K562 (cell line): ENCODE measurements at regions not wholly inside any gene's neighbourhood (a gene's known extent, or its start where the extent isn't known, plus 50 kb on each side); places are given as distances from the start of the nearest gene placed in this dataset.

Experiments used
- ATAC-seq: fragments of 200-7000 bp; cut with Tn5 transposase; 3 replicates; pipeline ENCODE4 v1.9.1; 2020; ENCODE audit warnings: moderate library complexity
- BruUV-seq: library from RNA; stranded (reverse); fragments of 400-500 nt; replicated peaks from 2 replicates; lab custom pipeline; 2021; lab: Mats Ljungman, UMichigan
- CTCF ChIA-PET: fragments of 300-600 bp; formaldehyde crosslinking; extraction: SDS; loops from one replicate; lab custom pipeline; 2021; ENCODE audit warnings: low intra/inter-chr PET ratio; lab: Yijun Ruan, JAX
- POLR2A ChIA-PET: fragments of 300-600, 350-650 bp; sonication (Branson Sonifier 250); formaldehyde crosslinking; extraction: SDS; loops from one replicate; lab custom pipeline; 2021; ENCODE audit warnings: antibody characterized with exemption, inconsistent platforms; lab: Yijun Ruan, JAX
- DNase-seq, 4 experiments: peaks; one replicate each; pipeline versions ENCODE4 v3.0.0 to v3.0.0-alpha.2; 2011 to 2018; ENCODE audit warnings: low spot score in 3 of 4, mixed read lengths in 3 of 4; ENCODE audit errors: extremely low read depth in 1 of 4
- FAIRE-seq: peaks from 2 replicates; lab custom pipeline; 2011; peaks lifted over from hg19 to GRCh38; lab: Jason Lieb, UNC
- H2AFZ ChIP-seq: 2 replicates; pipeline ENCODE4 v1.6.0; 2011; ENCODE audit warnings: low read depth, low read length, control low read depth, inconsistent platforms
- H3K27ac ChIP-seq: fragments of 200-600 bp; 3 replicates; pipeline ENCODE4 v1.8.0; 2011; ENCODE audit warnings: low read depth, mild to moderate bottlenecking, control low read depth, inconsistent platforms, low read length, moderate library complexity, mixed read lengths; ENCODE audit errors: extremely low read depth
- H3K27me3 ChIP-seq, 2 experiments: fragments of 300-600 bp in 1 of 2; 2 replicates in 1 of 2; 3 replicates in 1 of 2; pipeline versions ENCODE4 v1.6.0 to v1.8.0; 2011; ENCODE audit warnings: inconsistent platforms in 2 of 2, low read length in 2 of 2, mild to moderate bottlenecking in 1 of 2, mixed read lengths in 1 of 2, moderate library complexity in 1 of 2; ENCODE audit not compliant: control insufficient read depth in 2 of 2, insufficient read depth in 2 of 2
- H3K36me3 ChIP-seq: fragments of 300-600 bp; 3 replicates; pipeline ENCODE4 v1.8.0; 2011; ENCODE audit warnings: mild to moderate bottlenecking, low read length, inconsistent platforms; ENCODE audit not compliant: control insufficient read depth, insufficient read depth
- H3K4me1 ChIP-seq, 2 experiments: fragments of 200-600 bp in 1 of 2; replicated peaks in 1 of 2; 2 replicates in 1 of 2; 3 replicates in 1 of 2; pipeline versions ENCODE4 v1.5.1 to v1.8.0; 2011; ENCODE audit warnings: inconsistent platforms in 2 of 2, low read length in 2 of 2, mild to moderate bottlenecking in 1 of 2, mixed read lengths in 1 of 2, moderate library complexity in 1 of 2; ENCODE audit not compliant: control insufficient read depth in 2 of 2, insufficient read depth in 2 of 2
- H3K4me2 ChIP-seq: 2 replicates; pipeline ENCODE4 v1.6.1; 2011; ENCODE audit warnings: low read length, control low read depth, inconsistent platforms, mixed read lengths; ENCODE audit not compliant: insufficient read depth
- H3K4me3 ChIP-seq: fragments of 200-600 bp; sonication (generic), shearing (Covaris generic); 2 replicates; pipeline ENCODE4 v1.5.1; 2016; ENCODE audit warnings: control low read depth, inconsistent platforms
- H3K79me2 ChIP-seq: fragments of 200-600 bp; 3 replicates; pipeline ENCODE4 v1.8.0; 2011; ENCODE audit warnings: low read length, inconsistent platforms; ENCODE audit not compliant: control insufficient read depth, insufficient read depth
- H3K9ac ChIP-seq, 2 experiments: 2 replicates each; pipeline versions ENCODE4 v1.6.0 to v1.6.1; 2011; ENCODE audit warnings: low read depth in 2 of 2, low read length in 2 of 2, control low read depth in 1 of 2, inconsistent platforms in 1 of 2, mild to moderate bottlenecking in 1 of 2, mixed read lengths in 1 of 2; ENCODE audit not compliant: insufficient read depth in 1 of 2
- H3K9me1 ChIP-seq: one replicate; pipeline ENCODE4 v1.6.0; 2011; ENCODE audit warnings: inconsistent platforms, mild to moderate bottlenecking, low read length, moderate library complexity; ENCODE audit not compliant: control insufficient read depth, insufficient read depth
- H3K9me3 ChIP-seq: replicated peaks from 2 replicates; pipeline ENCODE4 v1.5.1; 2011; ENCODE audit warnings: low read depth, low read length, inconsistent platforms; ENCODE audit not compliant: control insufficient read depth, insufficient read depth
- H4K20me1 ChIP-seq: replicated peaks from 2 replicates; pipeline ENCODE4 v1.6.1; 2011; ENCODE audit warnings: low read length, inconsistent platforms, mixed read lengths; ENCODE audit not compliant: control insufficient read depth, insufficient read depth
- CSDE1 ChIP-seq, 2 experiments: fragments of 450-650 bp; IDR thresholded peaks; 2 replicates each; pipeline ENCODE4 v1.6.1; 2016; ENCODE audit warnings: mild to moderate bottlenecking in 1 of 2
- MIER1 ChIP-seq: fragments of 450-650 bp; IDR thresholded peaks from 2 replicates; pipeline ENCODE4 v1.6.1; 2016; ENCODE audit warnings: antibody characterized with exemption, mild to moderate bottlenecking, low read depth
- SMARCC2 ChIP-seq: fragments of 450-650 bp; IDR thresholded peaks from 2 replicates; pipeline ENCODE4 v1.6.1; 2017; ENCODE audit warnings: antibody characterized with exemption, moderate library complexity, mild to moderate bottlenecking, low read depth
- SREBF1 ChIP-seq: fragments of 150-350 bp; IDR thresholded peaks from 2 replicates; pipeline ENCODE4 v1.6.1; 2014; ENCODE audit warnings: antibody characterized with exemption, low read depth, low read length, borderline replicate concordance
- SRSF3 ChIP-seq: fragments of 200-400 bp; formaldehyde crosslinking; IDR thresholded peaks from 2 replicates; pipeline ENCODE4 v1.6.1; 2016; ENCODE audit warnings: mild to moderate bottlenecking, low read length, moderate library complexity; ENCODE audit not compliant: insufficient read depth
- ZNF780A ChIP-seq: fragments of 250-450 bp; sonication (Bioruptor Pico); IDR thresholded peaks from 2 replicates; pipeline ENCODE4 v1.5.0; 2021; ENCODE audit warnings: mild to moderate bottlenecking
- WGBS: fragments of 100-300 bp; shearing (Covaris generic); methylation state at CpG from one replicate; pipeline ENCODE4 v1.1.6; 2016; ENCODE audit warnings: low coverage, mixed read lengths; ENCODE audit not compliant: insufficient coverage; ENCODE audit errors: missing lambda C conversion rate; 5-methylcytosine and 5-hydroxymethylcytosine counted together
- in situ Hi-C: fragments of 300-500 bp; cut with MboI; formaldehyde crosslinking; loops from 4 replicates; pipeline ENCODE4 v1.15.0; 2018; ENCODE audit warnings: inconsistent platforms, mixed read lengths
- intact Hi-C: fragments of 100-400 bp; cut with micrococcal nuclease; formaldehyde crosslinking; loops from 2 replicates; pipeline ENCODE4 v1.14.2; 2022
- TF ChIP-seq, protein P1 (sequence below): sonication (generic); formaldehyde crosslinking; IDR thresholded peaks from 2 replicates; pipeline ENCODE4 v1.8.1; 2023; ENCODE audit warnings: missing genetic modification reagents, mild to moderate bottlenecking, borderline replicate concordance
- TF ChIP-seq, protein P2 (sequence below), 2 experiments: fragments of 450-650 bp; IDR thresholded peaks; 2 replicates each; pipeline ENCODE4 v1.6.1; 2016; ENCODE audit warnings: mild to moderate bottlenecking in 2 of 2, borderline replicate concordance in 1 of 2, low read depth in 1 of 2, moderate library complexity in 1 of 2

DNA sequence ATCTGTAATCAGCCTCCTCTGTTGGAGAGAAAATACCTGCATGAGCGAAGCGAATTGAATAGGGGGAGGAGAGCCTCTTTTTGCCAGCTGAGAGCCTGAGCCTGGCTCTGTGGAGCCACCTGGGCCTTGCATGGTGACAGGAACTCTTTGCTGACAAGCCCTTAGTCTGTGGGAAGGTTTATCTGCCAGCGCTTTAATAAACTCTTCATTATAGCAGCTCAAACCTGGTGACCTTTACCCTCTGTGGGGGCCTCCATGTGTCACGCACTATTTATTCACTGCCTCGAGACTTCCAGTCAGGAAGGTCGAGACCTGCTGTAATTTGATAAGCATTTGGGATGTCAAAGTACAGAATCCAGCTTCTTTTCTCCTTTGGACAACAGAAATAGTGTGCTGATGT, 282.6 kb downstream of the CBLN1 start:
- ChIA-PET CTCF (no interaction called here), POLR2A (no interaction called here)
- FAIRE-seq (no peak), ATAC-seq (no peak), DNase-seq (no peak)
- no peak overlapping the region for H3K9ac ChIP-seq
- no TSS peak for BruUV-seq
- in situ Hi-C loops (no loop called here), intact Hi-C loops (no loop called here)
- H3K4me1 ChIP-seq = no peaks in the 10 kb centered on the region
- H2AFZ ChIP-seq = no peak overlapping the region
- 0% methylated on average over 6 of the region's 6 CpGs for WGBS
- no peaks in the 10 kb centered on the region for H3K9me1 ChIP-seq
- TF ChIP-seq CSDE1 (IDR thresholded peaks at IDR 0.05) (no peak), ZNF780A (CRISPR knock-in tag) (no peak), SMARCC2 (no peak), SRSF3 (no peak), SREBF1 (no peak), MIER1 (no peak)
- TF ChIP-seq, protein P1, sequence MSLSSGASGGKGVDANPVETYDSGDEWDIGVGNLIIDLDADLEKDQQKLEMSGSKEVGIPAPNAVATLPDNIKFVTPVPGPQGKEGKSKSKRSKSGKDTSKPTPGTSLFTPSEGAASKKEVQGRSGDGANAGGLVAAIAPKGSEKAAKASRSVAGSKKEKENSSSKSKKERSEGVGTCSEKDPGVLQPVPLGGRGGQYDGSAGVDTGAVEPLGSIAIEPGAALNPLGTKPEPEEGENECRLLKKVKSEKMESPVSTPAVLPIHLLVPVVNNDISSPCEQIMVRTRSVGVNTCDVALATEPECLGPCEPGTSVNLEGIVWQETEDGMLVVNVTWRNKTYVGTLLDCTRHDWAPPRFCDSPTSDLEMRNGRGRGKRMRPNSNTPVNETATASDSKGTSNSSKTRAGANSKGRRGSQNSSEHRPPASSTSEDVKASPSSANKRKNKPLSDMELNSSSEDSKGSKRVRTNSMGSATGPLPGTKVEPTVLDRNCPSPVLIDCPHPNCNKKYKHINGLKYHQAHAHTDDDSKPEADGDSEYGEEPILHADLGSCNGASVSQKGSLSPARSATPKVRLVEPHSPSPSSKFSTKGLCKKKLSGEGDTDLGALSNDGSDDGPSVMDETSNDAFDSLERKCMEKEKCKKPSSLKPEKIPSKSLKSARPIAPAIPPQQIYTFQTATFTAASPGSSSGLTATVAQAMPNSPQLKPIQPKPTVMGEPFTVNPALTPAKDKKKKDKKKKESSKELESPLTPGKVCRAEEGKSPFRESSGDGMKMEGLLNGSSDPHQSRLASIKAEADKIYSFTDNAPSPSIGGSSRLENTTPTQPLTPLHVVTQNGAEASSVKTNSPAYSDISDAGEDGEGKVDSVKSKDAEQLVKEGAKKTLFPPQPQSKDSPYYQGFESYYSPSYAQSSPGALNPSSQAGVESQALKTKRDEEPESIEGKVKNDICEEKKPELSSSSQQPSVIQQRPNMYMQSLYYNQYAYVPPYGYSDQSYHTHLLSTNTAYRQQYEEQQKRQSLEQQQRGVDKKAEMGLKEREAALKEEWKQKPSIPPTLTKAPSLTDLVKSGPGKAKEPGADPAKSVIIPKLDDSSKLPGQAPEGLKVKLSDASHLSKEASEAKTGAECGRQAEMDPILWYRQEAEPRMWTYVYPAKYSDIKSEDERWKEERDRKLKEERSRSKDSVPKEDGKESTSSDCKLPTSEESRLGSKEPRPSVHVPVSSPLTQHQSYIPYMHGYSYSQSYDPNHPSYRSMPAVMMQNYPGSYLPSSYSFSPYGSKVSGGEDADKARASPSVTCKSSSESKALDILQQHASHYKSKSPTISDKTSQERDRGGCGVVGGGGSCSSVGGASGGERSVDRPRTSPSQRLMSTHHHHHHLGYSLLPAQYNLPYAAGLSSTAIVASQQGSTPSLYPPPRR = no peak
- TF ChIP-seq, protein P2, sequence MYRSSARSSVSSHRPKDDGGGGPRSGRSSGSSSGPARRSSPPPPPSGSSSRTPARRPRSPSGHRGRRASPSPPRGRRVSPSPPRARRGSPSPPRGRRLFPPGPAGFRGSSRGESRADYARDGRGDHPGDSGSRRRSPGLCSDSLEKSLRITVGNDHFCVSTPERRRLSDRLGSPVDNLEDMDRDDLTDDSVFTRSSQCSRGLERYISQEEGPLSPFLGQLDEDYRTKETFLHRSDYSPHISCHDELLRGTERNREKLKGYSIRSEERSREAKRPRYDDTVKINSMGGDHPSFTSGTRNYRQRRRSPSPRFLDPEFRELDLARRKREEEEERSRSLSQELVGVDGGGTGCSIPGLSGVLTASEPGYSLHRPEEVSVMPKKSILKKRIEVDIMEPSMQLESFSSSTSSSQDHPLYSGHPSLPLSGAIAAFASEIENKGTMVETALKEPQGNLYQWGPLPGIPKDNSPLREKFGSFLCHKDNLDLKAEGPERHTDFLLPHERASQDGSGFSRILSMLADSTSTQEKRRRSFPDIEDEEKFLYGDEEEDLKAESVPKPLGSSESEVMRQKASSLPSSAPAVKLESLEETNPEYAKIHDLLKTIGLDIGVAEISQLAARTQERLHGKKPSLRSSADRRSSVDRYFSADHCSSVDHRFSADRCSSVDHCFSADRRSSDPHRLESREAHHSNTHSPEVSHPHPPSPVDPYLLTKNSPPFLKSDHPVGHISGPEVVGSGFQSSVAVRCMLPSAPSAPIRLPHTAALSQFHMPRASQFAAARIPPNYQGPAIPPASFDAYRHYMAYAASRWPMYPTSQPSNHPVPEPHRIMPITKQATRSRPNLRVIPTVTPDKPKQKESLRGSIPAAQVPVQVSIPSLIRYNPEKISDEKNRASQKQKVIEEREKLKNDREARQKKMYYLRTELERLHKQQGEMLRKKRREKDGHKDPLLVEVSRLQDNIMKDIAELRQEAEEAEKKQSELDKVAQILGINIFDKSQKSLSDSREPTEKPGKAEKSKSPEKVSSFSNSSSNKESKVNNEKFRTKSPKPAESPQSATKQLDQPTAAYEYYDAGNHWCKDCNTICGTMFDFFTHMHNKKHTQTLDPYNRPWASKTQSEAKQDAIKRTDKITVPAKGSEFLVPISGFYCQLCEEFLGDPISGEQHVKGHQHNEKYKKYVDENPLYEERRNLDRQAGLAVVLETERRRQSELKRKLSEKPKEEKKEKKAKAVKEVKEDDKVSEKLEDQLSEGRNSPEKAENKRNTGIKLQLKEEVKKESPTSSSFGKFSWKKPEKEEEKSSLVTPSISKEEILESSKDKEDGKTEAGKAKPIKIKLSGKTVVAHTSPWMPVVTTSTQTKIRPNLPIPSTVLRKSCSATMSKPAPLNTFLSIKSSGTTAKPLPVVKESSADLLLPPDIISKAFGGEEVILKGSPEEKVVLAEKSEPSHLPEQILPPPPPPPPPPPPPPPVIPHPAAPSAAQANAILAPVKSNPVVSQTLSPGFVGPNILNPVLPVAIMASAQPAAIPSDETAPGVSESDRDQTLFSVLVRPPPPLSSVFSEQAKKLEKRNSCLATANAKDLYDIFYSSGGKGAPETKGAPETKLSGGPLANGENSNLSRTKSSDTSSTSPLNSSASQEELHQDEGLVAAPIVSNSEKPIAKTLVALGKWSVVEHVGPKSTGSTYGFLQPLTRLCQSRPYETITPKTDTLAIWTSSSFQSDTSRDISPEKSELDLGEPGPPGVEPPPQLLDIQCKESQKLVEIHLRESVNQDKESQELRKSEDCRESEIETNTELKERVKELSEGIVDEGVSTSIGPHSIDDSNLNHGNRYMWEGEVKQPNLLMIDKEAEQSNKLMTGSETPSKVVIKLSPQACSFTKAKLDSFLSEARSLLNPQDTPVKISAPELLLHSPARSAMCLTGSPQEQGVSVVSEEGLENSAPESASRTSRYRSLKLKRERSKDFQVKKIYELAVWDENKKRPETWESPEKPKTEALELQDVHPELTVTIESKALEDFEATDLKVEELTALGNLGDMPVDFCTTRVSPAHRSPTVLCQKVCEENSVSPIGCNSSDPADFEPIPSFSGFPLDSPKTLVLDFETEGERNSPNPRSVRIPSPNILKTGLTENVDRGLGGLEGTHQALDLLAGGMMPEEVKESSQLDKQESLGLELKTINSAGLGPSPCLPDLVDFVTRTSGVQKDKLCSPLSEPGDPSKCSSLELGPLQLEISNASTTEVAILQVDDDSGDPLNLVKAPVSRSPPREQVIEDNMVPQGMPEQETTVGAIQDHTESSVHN (IDR thresholded peaks at IDR 0.05; ENCODE audit: borderline replicate concordance in 1 of 2, low read depth in 1 of 2) = no peak
- no peaks in the 10 kb centered on the region for H3K27me3 ChIP-seq
- H3K4me2 ChIP-seq = no peak overlapping the region
- H4K20me1 ChIP-seq = no peaks in the 10 kb centered on the region; the same call in 1 of the 2 replicates
- H3K36me3 ChIP-seq = no peaks in the 10 kb centered on the region
- H3K9me3 ChIP-seq = no peaks in the 10 kb centered on the region
- H3K4me3 ChIP-seq = no peak overlapping the region
- H3K79me2 ChIP-seq = no peaks in the 10 kb centered on the region
- no peak overlapping the region for H3K27ac ChIP-seq
